Kidney (tissue), 13 donors: ENCODE measurements at regions not wholly inside any gene's neighbourhood (a gene's known extent, or its start where the extent isn't known, plus 50 kb on each side); places are given as distances from the start of the nearest gene placed in this dataset.

ENCODE experiments used
- DNase-seq, 5 donors: peaks; one replicate each; pipeline ENCODE4 v3.0.0-alpha.2; 2013 to 2020
- FAIRE-seq: peaks from 2 replicates; lab custom pipeline; 2012; peaks lifted over from hg19 to GRCh38; lab: Jason Lieb, UNC
- H3K27ac ChIP-seq, 2 donors: one replicate each; pipeline ENCODE4 v1.7.0; 2013; ENCODE audit warnings: low read depth in 2 of 2, low read length in 2 of 2, inconsistent platforms in 1 of 2
- H3K27me3 ChIP-seq: one replicate; pipeline ENCODE4 v1.7.1; 2013; ENCODE audit warnings: low read length, inconsistent platforms; ENCODE audit not compliant: control insufficient read depth, insufficient read depth
- H3K36me3 ChIP-seq, 3 donors: one replicate each; pipeline versions ENCODE4 v1.7.0 to v1.7.1; 2013; ENCODE audit warnings: low read length in 3 of 3, control low read depth in 1 of 3, inconsistent platforms in 1 of 3; ENCODE audit not compliant: insufficient read depth in 3 of 3, control insufficient read depth in 2 of 3
- H3K4me1 ChIP-seq, 3 donors: one replicate each; pipeline versions ENCODE4 v1.7.0 to v1.7.1; 2013; ENCODE audit warnings: low read length in 3 of 3, inconsistent platforms in 1 of 3, low read depth in 1 of 3; ENCODE audit not compliant: control insufficient read depth in 2 of 3, insufficient read depth in 2 of 3
- H3K4me3 ChIP-seq, 3 donors: one replicate each; pipeline versions ENCODE4 v1.7.0 to v1.8.1; 2013; ENCODE audit warnings: low read length in 3 of 3, control low read depth in 1 of 3, inconsistent platforms in 1 of 3
- H3K9ac ChIP-seq, 3 donors: one replicate each; pipeline versions ENCODE4 v1.7.0 to v1.7.1; 2013; ENCODE audit warnings: low read length in 3 of 3, control low read depth in 1 of 3, inconsistent platforms in 1 of 3
- H3K9me3 ChIP-seq, 3 donors: one replicate each; pipeline versions ENCODE4 v1.7.0 to v1.7.1; 2013; ENCODE audit warnings: low read length in 3 of 3, control low read depth in 1 of 3, inconsistent platforms in 1 of 3; ENCODE audit not compliant: control insufficient read depth in 2 of 3, insufficient read depth in 1 of 3
- CTCF ChIP-seq: IDR thresholded peaks from 3 replicates; pipeline ENCODE4 v1.5.1; 2012; ENCODE audit warnings: mild to moderate bottlenecking, moderate library complexity, borderline replicate concordance; ENCODE audit not compliant: insufficient read depth; ENCODE audit errors: extremely low read depth
- intact Hi-C: fragments of 100-400 bp; cut with DNase I; formaldehyde crosslinking; loops from one replicate; pipeline ENCODE4 v1.11.1; 2022
- donor health status: control.
- donor health status: control.
- donor health status: control.
- donor health status: control.
- donor health status: control.
- donor health status: DM: yes; HTN: yes; CAD: no.
- donor health status: Normal renal cell carcinoma (clear cell type).

GRCh38 chrY:16060141-16060540 lies 1535.8 kb downstream of the NLGN4Y start:
- intact Hi-C loops, result no loop called here
- H3K9ac ChIP-seq, result no peak overlapping the region
- DNase-seq, result no peak
- no peak for TF ChIP-seq CTCF
- H3K27me3 ChIP-seq, result no peaks in the 10 kb centered on the region
- H3K9me3 ChIP-seq, result no peaks in the 10 kb centered on the region
- no peaks in the 10 kb centered on the region for H3K4me1 ChIP-seq
- no peak overlapping the region for H3K27ac ChIP-seq
- no peak for FAIRE-seq
- no peaks in the 10 kb centered on the region for H3K36me3 ChIP-seq
- H3K4me3 ChIP-seq, result no peak overlapping the region

GRCh38 chrY:16060686-16061085 lies 1536.4 kb downstream of the NLGN4Y start:
- no peak for TF ChIP-seq CTCF
- no peak overlapping the region for H3K9ac ChIP-seq
- no peaks in the 10 kb centered on the region for H3K36me3 ChIP-seq
- DNase-seq, result no peak
- H3K27me3 ChIP-seq, result no peaks in the 10 kb centered on the region
- no peak for FAIRE-seq
- H3K27ac ChIP-seq, result no peak overlapping the region
- H3K4me3 ChIP-seq, result no peak overlapping the region
- no peaks in the 10 kb centered on the region for H3K4me1 ChIP-seq
- intact Hi-C loops, result no loop called here
- no peaks in the 10 kb centered on the region for H3K9me3 ChIP-seq

- TF ChIP-seq CTCF, result no peak
- FAIRE-seq, result no peak
- intact Hi-C loops, result no loop called here
Measured at GRCh38 chrY:16071957-16072356, 1547.6 kb downstream of the NLGN4Y start.

GRCh38 chrY:16075701-16076100 lies 1551.4 kb downstream of the NLGN4Y start:
- Histone ChIP-seq H3K36me3 (no peaks in the 10 kb centered on the region), H3K9me3 (no peaks in the 10 kb centered on the region), H3K9ac (no peak overlapping the region), H3K27ac (no peak overlapping the region), H3K4me3 (no peak overlapping the region), H3K27me3 (no peaks in the 10 kb centered on the region), H3K4me1 (no peaks in the 10 kb centered on the region)
- no peak for FAIRE-seq
- intact Hi-C loops, result no loop called here
- DNase-seq, result no peak
- TF ChIP-seq CTCF, result no peak

More at GRCh38 chrY:16071957-16072356, 1547.6 kb downstream of the NLGN4Y start:
- no peaks in the 10 kb centered on the region for H3K36me3 ChIP-seq
- no peak for DNase-seq
- H3K9ac ChIP-seq, result no peak overlapping the region
- H3K27ac ChIP-seq, result no peak overlapping the region
- no peaks in the 10 kb centered on the region for H3K9me3 ChIP-seq
- no peaks in the 10 kb centered on the region for H3K4me1 ChIP-seq
- H3K27me3 ChIP-seq, result no peaks in the 10 kb centered on the region
- H3K4me3 ChIP-seq, result no peak overlapping the region
